ENCODE measurements at regions not wholly inside any gene's neighbourhood (a gene's known extent, or its start where the extent isn't known, plus 50 kb on each side); places are given as distances from the start of the nearest gene placed in this dataset.

DNA sequence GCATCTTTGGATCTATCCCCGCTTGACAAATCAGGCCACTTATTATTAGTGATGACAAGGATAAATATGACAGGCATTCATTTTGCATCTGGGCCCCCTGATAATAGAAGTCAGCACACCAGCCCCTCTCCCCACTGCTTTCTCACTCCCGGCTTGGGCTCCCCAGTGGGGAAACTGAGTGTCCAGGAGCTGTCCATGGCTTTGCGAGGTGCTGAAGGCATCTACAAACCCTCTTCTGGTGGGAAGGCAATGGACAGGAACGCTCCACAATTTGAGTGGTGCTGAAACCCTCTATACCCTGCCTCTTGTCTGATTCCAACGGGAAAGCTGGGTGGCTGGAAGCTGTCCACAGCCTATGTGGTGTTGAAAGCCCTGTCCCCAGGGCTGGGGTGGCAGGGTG, 61.7 kb upstream of the PCBD1 start:
- no peak for DNase-seq (ENCODE audit: low spot score)
- in situ Hi-C loops (cut with MboI; ENCODE audit: low pct_unique_long_range_greater_than_20kb, low sequenced_read_pairs, unreplicated experiment): no loop called here
- TF ChIP-seq, protein P1, sequence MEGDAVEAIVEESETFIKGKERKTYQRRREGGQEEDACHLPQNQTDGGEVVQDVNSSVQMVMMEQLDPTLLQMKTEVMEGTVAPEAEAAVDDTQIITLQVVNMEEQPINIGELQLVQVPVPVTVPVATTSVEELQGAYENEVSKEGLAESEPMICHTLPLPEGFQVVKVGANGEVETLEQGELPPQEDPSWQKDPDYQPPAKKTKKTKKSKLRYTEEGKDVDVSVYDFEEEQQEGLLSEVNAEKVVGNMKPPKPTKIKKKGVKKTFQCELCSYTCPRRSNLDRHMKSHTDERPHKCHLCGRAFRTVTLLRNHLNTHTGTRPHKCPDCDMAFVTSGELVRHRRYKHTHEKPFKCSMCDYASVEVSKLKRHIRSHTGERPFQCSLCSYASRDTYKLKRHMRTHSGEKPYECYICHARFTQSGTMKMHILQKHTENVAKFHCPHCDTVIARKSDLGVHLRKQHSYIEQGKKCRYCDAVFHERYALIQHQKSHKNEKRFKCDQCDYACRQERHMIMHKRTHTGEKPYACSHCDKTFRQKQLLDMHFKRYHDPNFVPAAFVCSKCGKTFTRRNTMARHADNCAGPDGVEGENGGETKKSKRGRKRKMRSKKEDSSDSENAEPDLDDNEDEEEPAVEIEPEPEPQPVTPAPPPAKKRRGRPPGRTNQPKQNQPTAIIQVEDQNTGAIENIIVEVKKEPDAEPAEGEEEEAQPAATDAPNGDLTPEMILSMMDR (IDR thresholded peaks at IDR 0.05; ENCODE audit: extremely low read depth, insufficient read depth, missing control alignments): no peak

DNA sequence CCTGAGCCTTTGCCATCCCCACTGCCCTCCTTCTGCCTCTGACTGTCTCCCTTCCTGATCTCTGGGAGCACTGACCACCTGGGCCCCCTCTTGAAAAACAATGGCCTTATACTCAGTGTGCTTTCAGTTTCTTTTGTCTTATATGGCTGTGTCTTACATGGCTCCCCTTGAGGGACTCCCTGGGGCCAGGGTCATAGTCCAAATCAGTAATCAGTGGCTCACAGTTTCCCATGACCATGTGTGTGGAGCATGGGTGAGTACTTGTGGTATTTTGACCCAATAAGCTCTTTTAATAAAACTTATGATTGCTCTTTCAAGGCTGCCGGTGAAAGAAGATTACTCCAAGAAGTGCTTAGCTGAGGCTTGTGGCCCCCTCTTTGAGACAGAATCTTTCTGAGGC, 62.4 kb upstream of the PCBD1 start:
- TF ChIP-seq, protein P1 (IDR thresholded peaks at IDR 0.05; ENCODE audit: extremely low read depth, insufficient read depth, missing control alignments): no peak
- DNase-seq (ENCODE audit: low spot score): no peak
- in situ Hi-C loops (cut with MboI; ENCODE audit: low pct_unique_long_range_greater_than_20kb, low sequenced_read_pairs, unreplicated experiment): no loop called here

GRCh38 chr10:70952401-70952800, 64.0 kb upstream of the PCBD1 start:
- DNase-seq (ENCODE audit: low spot score): no peak
- TF ChIP-seq, protein P1 (IDR thresholded peaks at IDR 0.05; ENCODE audit: extremely low read depth, insufficient read depth, missing control alignments): no peak
- in situ Hi-C loops (cut with MboI; ENCODE audit: low pct_unique_long_range_greater_than_20kb, low sequenced_read_pairs, unreplicated experiment): no loop called here

- no peak for DNase-seq (ENCODE audit: low spot score)
- in situ Hi-C loops (cut with MboI; ENCODE audit: low pct_unique_long_range_greater_than_20kb, low sequenced_read_pairs, unreplicated experiment): no loop called here
- TF ChIP-seq, protein P1 (IDR thresholded peaks at IDR 0.05; ENCODE audit: extremely low read depth, insufficient read depth, missing control alignments): no peak
Observed at GRCh38 chr10:70952921-70953320, 64.6 kb upstream of the PCBD1 start.

- TF ChIP-seq, protein P1 (IDR thresholded peaks at IDR 0.05; ENCODE audit: extremely low read depth, insufficient read depth, missing control alignments): no peak
- in situ Hi-C loops (cut with MboI; ENCODE audit: low pct_unique_long_range_greater_than_20kb, low sequenced_read_pairs, unreplicated experiment): no loop called here
- DNase-seq (ENCODE audit: low spot score): no peak
Observed at GRCh38 chr10:70954381-70955176, 66.2 kb upstream of the PCBD1 start.

- in situ Hi-C loops (cut with MboI; ENCODE audit: low pct_unique_long_range_greater_than_20kb, low sequenced_read_pairs, unreplicated experiment): no loop called here
- TF ChIP-seq, protein P1 (IDR thresholded peaks at IDR 0.05; ENCODE audit: extremely low read depth, insufficient read depth, missing control alignments): no peak
- DNase-seq (ENCODE audit: low spot score): no peak
Observed at GRCh38 chr10:70956029-70956759, 67.8 kb upstream of the PCBD1 start.
